HUES6 (cell line): ENCODE measurements at regions not wholly inside any gene's neighbourhood (a gene's known extent, or its start where the extent isn't known, plus 50 kb on each side); places are given as distances from the start of the nearest gene placed in this dataset.

ENCODE experiments used
- H3K27ac ChIP-seq: 2 replicates; pipeline ENCODE4 v1.7.0; 2013; ENCODE audit warnings: low read depth, mild to moderate bottlenecking, low read length, inconsistent platforms
- H3K27me3 ChIP-seq: 2 replicates; pipeline ENCODE4 v1.6.1; 2013; ENCODE audit warnings: low read length; ENCODE audit not compliant: control insufficient read depth, insufficient read depth
- H3K36me3 ChIP-seq: 2 replicates; pipeline ENCODE4 v1.6.1; 2013; ENCODE audit warnings: low read length; ENCODE audit not compliant: control insufficient read depth, insufficient read depth
- H3K4me1 ChIP-seq: 2 replicates; pipeline ENCODE4 v1.6.1; 2013; ENCODE audit warnings: low read length; ENCODE audit not compliant: control insufficient read depth, insufficient read depth
- H3K4me3 ChIP-seq: 2 replicates; pipeline ENCODE4 v1.5.1; 2013; ENCODE audit warnings: low read depth, low read length
- H3K9ac ChIP-seq: one replicate; pipeline ENCODE4 v1.6.1; 2013; ENCODE audit warnings: mild to moderate bottlenecking, low read length
- H3K9me3 ChIP-seq: 2 replicates; pipeline ENCODE4 v1.6.1; 2013; ENCODE audit warnings: low read depth, low read length; ENCODE audit not compliant: control insufficient read depth, insufficient read depth

DNA sequence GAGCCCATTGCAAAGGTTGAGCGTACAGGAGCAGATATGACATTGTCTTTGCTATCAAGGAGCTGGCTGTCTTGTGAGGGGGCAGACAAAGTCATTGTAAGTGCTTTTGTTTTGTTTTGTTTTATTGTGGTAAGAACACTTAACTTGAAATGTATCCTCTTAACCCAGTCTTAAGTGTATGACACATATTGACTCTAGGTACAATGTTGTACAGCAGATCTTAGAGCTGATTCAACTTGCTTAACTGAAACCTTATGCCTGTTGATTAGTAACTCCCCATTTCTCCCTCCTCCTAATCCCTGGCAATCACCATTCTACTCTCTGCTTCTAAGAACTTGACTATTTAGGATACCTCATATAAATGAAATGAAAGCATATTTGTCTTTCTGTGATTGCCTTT lies 429.0 kb downstream of the BMP2 start:
- H3K27ac ChIP-seq = no peak overlapping the region
- H3K4me1 ChIP-seq = no peaks in the 10 kb centered on the region; the same call in 1 of the 2 replicates

DNA sequence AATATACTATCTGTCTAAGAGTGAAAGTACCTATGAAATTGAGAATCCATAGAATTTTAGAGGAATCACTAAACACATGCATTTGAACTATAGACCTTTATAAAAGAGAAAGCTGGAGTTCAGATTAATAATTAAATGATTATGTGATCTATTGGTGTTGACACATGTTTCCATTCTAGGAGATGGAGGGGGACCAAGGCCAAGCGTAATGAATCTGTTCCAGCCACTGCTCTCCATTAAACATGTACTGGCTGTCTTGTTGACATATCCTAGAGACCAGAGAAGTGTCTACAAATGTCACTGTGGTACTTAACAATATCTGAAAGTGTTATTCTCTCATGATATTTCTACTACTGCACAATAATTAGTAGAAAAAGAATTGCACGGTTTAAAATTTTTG lies 432.4 kb downstream of the BMP2 start:
- H3K9me3 ChIP-seq = no peaks in the 10 kb centered on the region

More for the DNA sequence above, 429.0 kb downstream of the BMP2 start:
- no peak overlapping the region for H3K9ac ChIP-seq
- no peaks in the 10 kb centered on the region for H3K36me3 ChIP-seq
- no peaks in the 10 kb centered on the region for H3K9me3 ChIP-seq
- no peaks in the 10 kb centered on the region for H3K27me3 ChIP-seq
- no peak overlapping the region for H3K4me3 ChIP-seq

DNA sequence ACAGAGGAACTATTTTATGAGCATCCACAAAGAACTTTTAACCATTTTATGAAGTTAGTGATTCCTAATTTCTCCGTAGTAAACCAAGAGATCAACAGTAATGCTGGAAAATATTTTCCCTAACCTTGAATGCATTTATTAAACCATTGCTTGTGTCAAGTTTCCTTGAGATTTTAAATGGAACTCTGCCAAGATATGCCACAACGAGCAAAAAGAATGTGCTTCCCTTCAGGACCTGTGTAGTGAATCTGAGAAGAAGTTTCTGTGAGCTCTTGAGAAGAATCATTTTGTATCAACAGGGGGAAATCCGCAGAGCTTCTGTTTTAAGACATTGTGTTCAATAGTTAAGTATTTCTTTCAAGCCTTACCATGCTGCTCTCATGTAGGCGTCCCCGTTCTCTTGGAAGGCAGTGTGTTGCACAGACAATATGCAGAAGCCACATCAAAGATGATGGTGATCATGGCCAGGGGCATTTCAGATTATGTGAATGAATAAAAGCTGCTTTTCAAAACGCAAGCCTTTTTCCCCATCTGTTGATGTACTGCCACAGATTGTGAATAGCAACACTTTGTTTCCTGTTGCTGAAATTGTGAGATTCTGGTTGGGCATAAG lies 439.8 kb downstream of the BMP2 start:
- H3K9me3 ChIP-seq = no peaks in the 10 kb centered on the region
- H3K4me3 ChIP-seq = no peak overlapping the region
- no peaks in the 10 kb centered on the region for H3K4me1 ChIP-seq
- no peak overlapping the region for H3K27ac ChIP-seq
- no peaks in the 10 kb centered on the region for H3K36me3 ChIP-seq
- no peak overlapping the region for H3K9ac ChIP-seq
- no peaks in the 10 kb centered on the region for H3K27me3 ChIP-seq

More for the DNA sequence above, 432.4 kb downstream of the BMP2 start:
- no peaks in the 10 kb centered on the region for H3K36me3 ChIP-seq
- no peaks in the 10 kb centered on the region for H3K27me3 ChIP-seq
- no peak overlapping the region for H3K9ac ChIP-seq
- H3K4me1 ChIP-seq = no peaks in the 10 kb centered on the region; the same call in 1 of the 2 replicates
- H3K27ac ChIP-seq = no peak overlapping the region
- no peak overlapping the region for H3K4me3 ChIP-seq

DNA sequence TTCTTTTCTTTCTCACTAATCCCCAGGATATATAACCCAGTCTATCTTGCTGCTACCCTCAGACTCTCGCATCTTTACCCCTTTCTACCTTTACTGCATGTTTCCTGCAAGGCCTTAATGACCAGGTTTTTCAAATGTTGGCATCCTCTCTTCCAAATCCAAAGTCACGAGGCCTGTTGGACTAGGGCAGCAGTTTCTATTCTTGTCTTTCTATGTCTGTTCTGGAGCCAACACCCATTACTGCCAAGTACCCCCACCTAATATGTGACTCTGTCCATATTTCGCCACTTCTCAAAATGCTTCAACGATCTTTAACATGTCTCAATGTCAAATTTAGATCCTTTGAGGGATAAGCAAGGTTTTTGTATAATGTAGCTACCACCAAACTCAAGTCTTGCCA lies 443.4 kb downstream of the BMP2 start:
- Histone ChIP-seq H3K9me3 (no peaks in the 10 kb centered on the region), H3K27me3 (no peaks in the 10 kb centered on the region), H3K4me3 (no peak overlapping the region), H3K27ac (no peak overlapping the region), H3K4me1 (peaks cover 12% of the 10 kb centered on the region), H3K9ac (no peak overlapping the region), H3K36me3 (no peaks in the 10 kb centered on the region)

DNA sequence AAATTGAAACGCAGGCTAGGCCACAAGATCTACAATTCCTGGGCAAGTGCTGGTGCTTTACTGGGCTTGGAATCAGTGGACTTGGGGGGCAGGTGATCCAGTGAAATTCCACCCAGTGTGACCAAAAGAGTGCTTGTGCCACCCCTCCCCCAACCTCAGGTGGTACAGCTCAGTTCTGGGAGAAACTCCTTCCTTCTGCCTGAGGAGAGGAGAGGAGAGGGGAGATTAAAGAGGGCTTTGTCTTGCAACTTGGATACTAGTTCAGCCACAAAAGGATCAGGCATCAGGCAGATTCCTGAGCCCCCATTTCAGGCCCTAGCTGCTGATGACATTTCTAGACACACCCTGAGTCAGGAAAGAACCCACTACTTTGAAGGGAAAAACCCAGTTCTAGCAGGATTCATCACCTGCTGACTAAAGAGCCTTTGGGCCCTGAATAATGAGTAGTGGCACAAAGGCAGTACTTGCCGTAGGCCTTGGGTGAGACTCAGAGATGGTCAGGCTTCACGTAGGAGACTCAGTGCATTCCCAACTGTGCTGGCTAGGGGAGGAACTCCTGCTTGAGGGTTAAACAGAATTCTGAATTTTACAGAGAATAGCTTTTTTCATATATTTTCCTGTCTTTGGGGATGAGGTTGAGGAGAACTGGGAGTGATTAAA lies 446.7 kb downstream of the BMP2 start:
- H3K27ac ChIP-seq = peak overlapping the region; percentile 9; the same call in 1 of the 2 replicates
- H3K4me3 ChIP-seq = no peak overlapping the region
- no peak overlapping the region for H3K9ac ChIP-seq
- no peaks in the 10 kb centered on the region for H3K9me3 ChIP-seq
- H3K4me1 ChIP-seq = peaks cover 12% of the 10 kb centered on the region
- H3K27me3 ChIP-seq = no peaks in the 10 kb centered on the region
- H3K36me3 ChIP-seq = no peaks in the 10 kb centered on the region

DNA sequence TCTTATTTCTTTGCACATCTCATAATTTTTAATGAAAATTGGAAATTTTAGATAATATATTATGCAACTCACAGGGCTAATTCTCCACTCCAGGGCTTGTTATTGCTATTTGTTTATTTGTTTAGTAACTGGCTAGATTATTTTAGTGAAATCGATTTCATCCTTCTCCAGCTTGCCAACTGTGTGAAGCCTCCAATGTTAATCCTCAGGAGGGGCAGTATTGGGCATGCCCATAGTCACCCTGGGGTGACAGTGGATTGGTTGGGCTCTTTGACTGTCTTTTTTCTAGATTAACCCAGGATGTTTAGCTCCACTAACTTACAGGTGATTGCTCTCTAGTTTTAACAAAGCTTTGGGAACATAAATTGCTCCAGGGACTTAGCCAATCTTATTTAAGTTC lies 450.1 kb downstream of the BMP2 start:
- Histone ChIP-seq H3K9me3 (peaks cover 3% of the 10 kb centered on the region; the same call in 1 of the 2 replicates), H3K27me3 (no peaks in the 10 kb centered on the region), H3K9ac (no peak overlapping the region), H3K27ac (no peak overlapping the region), H3K4me3 (no peak overlapping the region), H3K36me3 (no peaks in the 10 kb centered on the region), H3K4me1 (peaks cover 12% of the 10 kb centered on the region)

DNA sequence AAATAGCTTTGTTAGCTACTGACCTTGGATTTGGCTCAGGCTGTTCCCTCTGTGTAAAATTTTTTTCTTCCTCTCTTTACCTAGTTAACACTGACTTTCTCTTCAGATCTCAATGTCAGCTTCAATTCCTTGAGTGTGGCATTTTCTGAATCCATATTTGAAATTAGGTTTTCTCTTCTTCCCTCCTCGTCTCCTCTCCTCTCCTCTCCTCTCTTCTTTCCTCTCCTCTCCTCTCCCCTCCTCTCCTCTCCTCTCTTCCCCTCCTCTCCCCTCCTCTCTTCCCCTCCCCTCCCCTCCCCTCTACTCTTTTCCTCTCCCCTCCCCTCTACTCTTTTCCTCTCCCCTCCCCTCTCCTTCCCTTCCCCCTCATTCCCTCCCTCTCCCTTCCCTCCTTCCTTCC lies 453.3 kb downstream of the BMP2 start:
- Histone ChIP-seq H3K4me1 (no peaks in the 10 kb centered on the region), H3K9me3 (peaks cover 3% of the 10 kb centered on the region; the same call in 1 of the 2 replicates), H3K4me3 (no peak overlapping the region)

DNA sequence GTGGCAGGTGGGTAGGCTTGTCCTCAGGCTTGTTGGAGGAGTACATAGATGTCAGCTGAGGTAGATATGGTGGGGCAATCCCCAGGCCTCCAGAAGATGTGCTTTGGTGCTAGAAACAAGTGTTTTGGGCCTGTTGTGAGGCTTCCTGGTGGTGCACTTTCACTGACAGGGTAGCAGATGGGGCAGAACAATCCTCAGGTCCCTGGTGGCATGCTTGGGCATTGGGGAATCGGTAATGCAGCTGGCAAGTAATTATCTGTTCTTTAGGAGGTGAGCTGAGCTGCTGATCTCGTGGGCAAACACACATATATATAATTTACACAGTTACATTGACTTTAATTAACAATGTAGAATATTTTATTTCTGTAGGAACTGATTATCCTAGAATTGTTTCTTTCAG lies 458.7 kb downstream of the BMP2 start:
- no peak overlapping the region for H3K9ac ChIP-seq

More for the DNA sequence above, 453.3 kb downstream of the BMP2 start:
- Histone ChIP-seq H3K9ac (no peak overlapping the region), H3K27me3 (no peaks in the 10 kb centered on the region), H3K36me3 (no peaks in the 10 kb centered on the region), H3K27ac (no peak overlapping the region)

DNA sequence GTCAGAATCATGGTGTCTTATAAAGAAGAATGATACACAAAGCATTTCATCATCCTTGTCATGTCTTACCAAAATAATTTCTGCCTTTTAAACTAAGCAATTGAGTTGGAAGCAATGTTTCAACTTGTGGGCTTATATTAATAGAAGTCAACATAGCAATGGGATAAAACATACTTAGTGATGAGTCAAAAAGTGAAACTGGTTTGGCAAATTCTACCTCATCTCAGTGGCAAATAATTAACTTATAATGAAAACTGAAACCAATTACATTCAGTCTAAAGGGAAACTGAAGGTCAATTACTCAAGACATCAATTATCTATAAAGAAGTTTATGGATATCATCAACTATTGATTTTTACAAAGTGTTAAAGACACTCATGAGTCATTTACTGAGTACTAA lies 463.8 kb downstream of the BMP2 start:
- H3K9ac ChIP-seq = no peak overlapping the region
- H3K4me1 ChIP-seq = no peaks in the 10 kb centered on the region
- no peaks in the 10 kb centered on the region for H3K36me3 ChIP-seq
- H3K27ac ChIP-seq = no peak overlapping the region
- H3K27me3 ChIP-seq = no peaks in the 10 kb centered on the region
- no peak overlapping the region for H3K4me3 ChIP-seq
- H3K9me3 ChIP-seq = peaks cover 15% of the 10 kb centered on the region

More for the DNA sequence above, 458.7 kb downstream of the BMP2 start:
- H3K4me3 ChIP-seq = no peak overlapping the region
- no peaks in the 10 kb centered on the region for H3K36me3 ChIP-seq
- no peak overlapping the region for H3K27ac ChIP-seq
- H3K27me3 ChIP-seq = no peaks in the 10 kb centered on the region
- H3K9me3 ChIP-seq = peaks cover 3% of the 10 kb centered on the region; the same call in 1 of the 2 replicates
- H3K4me1 ChIP-seq = no peaks in the 10 kb centered on the region

DNA sequence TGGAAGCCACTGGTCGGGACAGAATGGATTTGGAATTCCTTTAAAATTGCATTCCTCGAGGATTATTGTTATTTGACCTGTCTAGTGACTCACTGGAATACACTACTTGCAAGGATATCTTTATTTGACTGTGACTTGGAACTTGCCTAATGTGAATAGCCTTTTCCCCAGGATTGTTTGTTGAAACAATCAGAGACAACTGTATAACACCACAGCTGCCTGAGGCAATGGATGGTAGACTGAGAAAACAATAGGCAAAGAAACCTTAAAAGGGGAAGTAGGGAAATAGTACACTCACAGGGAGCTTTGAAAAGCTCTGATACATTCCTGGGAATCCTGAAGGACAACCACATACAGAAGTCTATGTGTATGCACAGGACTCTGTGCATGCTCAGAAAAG lies 465.3 kb downstream of the BMP2 start:
- Histone ChIP-seq H3K9me3 (peaks cover 15% of the 10 kb centered on the region), H3K9ac (no peak overlapping the region), H3K27ac (no peak overlapping the region)

DNA sequence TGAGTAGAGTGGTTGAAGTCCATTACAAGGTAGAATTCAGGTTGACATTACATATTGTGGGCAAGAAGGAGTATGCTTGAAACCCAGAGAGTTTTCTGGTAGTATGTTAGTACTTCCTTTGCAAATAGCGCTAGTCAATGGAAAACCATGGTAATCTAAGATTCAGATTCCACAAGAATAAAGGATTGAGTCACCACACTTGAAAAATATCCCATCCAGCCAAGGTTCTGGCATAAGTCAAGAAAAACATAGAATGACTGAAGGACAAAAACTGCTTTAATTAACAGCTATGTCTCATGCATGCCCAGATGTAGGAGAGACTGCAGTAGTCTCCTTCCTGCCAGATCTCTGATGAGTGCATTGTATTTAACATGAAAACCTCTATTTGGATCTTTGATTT lies 469.8 kb downstream of the BMP2 start:
- H3K4me1 ChIP-seq = no peaks in the 10 kb centered on the region
- H3K4me3 ChIP-seq = no peak overlapping the region
- H3K27me3 ChIP-seq = no peaks in the 10 kb centered on the region
- no peak overlapping the region for H3K9ac ChIP-seq
- no peaks in the 10 kb centered on the region for H3K36me3 ChIP-seq
- H3K27ac ChIP-seq = no peak overlapping the region
- peaks cover 10% of the 10 kb centered on the region for H3K9me3 ChIP-seq

More for the DNA sequence above, 465.3 kb downstream of the BMP2 start:
- H3K4me1 ChIP-seq = no peaks in the 10 kb centered on the region
- H3K4me3 ChIP-seq = no peak overlapping the region
- no peaks in the 10 kb centered on the region for H3K27me3 ChIP-seq
- H3K36me3 ChIP-seq = no peaks in the 10 kb centered on the region
